Heart left ventricle (tissue), 16 donors: ENCODE measurements at regions not wholly inside any gene's neighbourhood (a gene's known extent, or its start where the extent isn't known, plus 50 kb on each side); places are given as distances from the start of the nearest gene placed in this dataset.

Experiments
- ATAC-seq, 4 donors: fragments of 200-7000 bp; cut with Tn5 transposase; one replicate each; pipeline ENCODE4 v1.9.1; 2020 to 2022; ENCODE audit warnings: moderate library complexity in 4 of 4, mild to moderate bottlenecking in 3 of 4, moderate number of reproducible peaks in 1 of 4
- DNase-seq, 5 donors: peaks; one replicate each; pipeline ENCODE4 v3.0.0-alpha.2; 2020
- H3K27ac ChIP-seq, 12 donors: fragments of 200-600 bp; sonication (generic) in 4 of 12; one replicate each; pipeline versions ENCODE4 v1.5.0 to v1.8.0; 2016 to 2022; ENCODE audit warnings: mild to moderate bottlenecking in 2 of 12
- H3K27me3 ChIP-seq, 9 donors: fragments of 200-600 bp; sonication (generic) in 2 of 9; one replicate each; pipeline versions ENCODE4 v1.5.1 to v1.8.0; 2016 to 2022; ENCODE audit warnings: mild to moderate bottlenecking in 3 of 9
- H3K36me3 ChIP-seq, 9 donors: fragments of 200-600 bp; sonication (generic) in 2 of 9; one replicate each; pipeline versions ENCODE4 v1.5.0 to v1.8.0; 2018 to 2022; ENCODE audit warnings: mild to moderate bottlenecking in 2 of 9
- H3K4me1 ChIP-seq, 12 donors: fragments of 200-600 bp; sonication (generic) in 4 of 12; one replicate each; pipeline versions ENCODE4 v1.5.0 to v1.8.0; 2016 to 2022; ENCODE audit warnings: mild to moderate bottlenecking in 3 of 12
- H3K4me3 ChIP-seq, 12 donors: fragments of 200-600 bp; sonication (generic) in 4 of 12; one replicate each; pipeline versions ENCODE4 v1.5.0 to v1.8.0; 2017 to 2022; ENCODE audit warnings: mild to moderate bottlenecking in 9 of 12, moderate library complexity in 4 of 12
- H3K9me3 ChIP-seq, 12 donors: fragments of 200-600 bp; sonication (generic) in 4 of 12; one replicate each; pipeline versions ENCODE4 v1.5.0 to v1.8.0; 2016 to 2022; ENCODE audit warnings: mild to moderate bottlenecking in 1 of 12
- CTCF ChIP-seq, 12 donors: fragments of 200-600 bp; sonication (generic) in 4 of 12; IDR thresholded peaks; one replicate each; pipeline versions ENCODE4 v1.5.0 to v1.8.0; 2018 to 2022; ENCODE audit warnings: antibody characterized with exemption in 12 of 12, mild to moderate bottlenecking in 5 of 12
- POLR2A ChIP-seq, 2 donors: fragments of 450-650 bp; IDR thresholded peaks; one replicate each; pipeline ENCODE4 v1.6.1; 2017; ENCODE audit warnings: antibody characterized with exemption in 2 of 2, mild to moderate bottlenecking in 2 of 2, moderate library complexity in 2 of 2
- WGBS, 4 donors: extraction: QIAGEN DNeasy Blood & Tissue Kit in 2 of 4; methylation state at CpG; one replicate each; pipeline versions ENCODE4 v1.1.5 to v1.1.7; 2013 to 2018; 5-methylcytosine and 5-hydroxymethylcytosine counted together
- intact Hi-C, 10 donors: fragments of 100-400 bp; cut with DNase I; formaldehyde crosslinking; loops; one replicate each; pipeline versions ENCODE4 v1.11.1 to v1.14.2; 2022
- donor health status: ischemic (EF 13 %, LVEDD 7.1; RV severe dilation, severe dysfunction).
- donor health status: healthy with polysubstance abuse.
- donor health status: DM: no; HTN: yes; CAD: no.
- donor health status: DM: no; HTN: no; CAD: no.
- donor health status: ischemic (EF 25% LVEDD 6.9; RV normal size, moderate dysfunction).
- donor health status: ischemic (EF 25% LVEDD 5.7; RV mildly dilated, moderate dysfunction).
- donor health status: healthy.
- donor health status: DM: yes; HTN: yes; CAD: no.
- donor health status: ischemic (EF 35%, LVEDD 5.7; RV mildly dilated, moderate dysfunction).
- donor health status: nonischemic (EF 11% LVEDD 7.7; RV severe dilation, severe dysfunction).
- donor health status: DM: yes; HTN: yes; CAD: no.
- donor health status: PGD.
- donor health status: ischemic (EF 29% LVEDD 5.4; RV normal size, mild dysfunction).
- donor health status: nonischemic (EF 23%, LVEDD 6.1; RV moderate dilation, normal function).

- DNase-seq, result no peak
- Histone ChIP-seq H3K27ac (no peak overlapping the region), H3K36me3 (no peaks in the 10 kb centered on the region), H3K4me3 (no peak overlapping the region), H3K4me1 (peaks cover 0 to 10% (median 0%) of the 10 kb centered on the region in 12 donors), H3K9me3 (peaks cover 0 to 6% (median 0%) of the 10 kb centered on the region in 12 donors), H3K27me3 (peaks cover 0 to 21% (median 3%) of the 10 kb centered on the region in 9 donors)
- intact Hi-C loops, result no loop called here
- WGBS, 4 donors, result 81 to 87% (median 84%) methylated on average over 8 of the region's 8 CpGs
- no peak for ATAC-seq
- TF ChIP-seq CTCF (IDR thresholded peaks at IDR 0.05), result no peak
- no peak for TF ChIP-seq POLR2A (IDR thresholded peaks at IDR 0.05)
These were observed 103.7 kb downstream of the SHANK2 start for GRCh38 chr11:71148716-71149115.

GRCh38 chr11:71147331-71147730, 105.0 kb downstream of the SHANK2 start:
- DNase-seq, result no peak
- TF ChIP-seq POLR2A (IDR thresholded peaks at IDR 0.05) (no peak), CTCF (IDR thresholded peaks at IDR 0.05) (no peak)
- intact Hi-C loops, result no loop called here
- 86 to 89% (median 88%) methylated on average over 14 of the region's 14 CpGs for WGBS, 4 donors
- ATAC-seq, result no peak
- Histone ChIP-seq H3K36me3 (no peaks in the 10 kb centered on the region), H3K27ac (no peak overlapping the region), H3K27me3 (peaks cover 0 to 20% (median 3%) of the 10 kb centered on the region in 9 donors), H3K9me3 (peaks cover 0 to 7% (median 0%) of the 10 kb centered on the region in 12 donors), H3K4me1 (peaks cover 0 to under 1% (median 0%) of the 10 kb centered on the region in 12 donors), H3K4me3 (no peak overlapping the region)

GRCh38 chr11:71146846-71147245, 105.5 kb downstream of the SHANK2 start:
- intact Hi-C loops, result no loop called here
- TF ChIP-seq CTCF (IDR thresholded peaks at IDR 0.05) (no peak), POLR2A (IDR thresholded peaks at IDR 0.05) (no peak)

GRCh38 chr11:71145988-71146824, 106.2 kb downstream of the SHANK2 start:
- TF ChIP-seq CTCF (IDR thresholded peaks at IDR 0.05), result no peak
- no peak for TF ChIP-seq POLR2A (IDR thresholded peaks at IDR 0.05)
- H3K4me3 ChIP-seq, result no peak overlapping the region

More at GRCh38 chr11:71146846-71147245, 105.5 kb downstream of the SHANK2 start:
- Histone ChIP-seq H3K27me3 (peaks cover 0 to 20% (median 2%) of the 10 kb centered on the region in 9 donors), H3K4me3 (no peak overlapping the region), H3K9me3 (peaks cover 0 to 7% (median 0%) of the 10 kb centered on the region in 12 donors), H3K4me1 (no peaks in the 10 kb centered on the region), H3K36me3 (no peaks in the 10 kb centered on the region), H3K27ac (no peak overlapping the region)
- WGBS, 4 donors, result 87 to 93% (median 89%) methylated on average over 14 to 20 of the region's 20 CpGs
- ATAC-seq, result no peak
- no peak for DNase-seq

More at GRCh38 chr11:71145988-71146824, 106.2 kb downstream of the SHANK2 start:
- DNase-seq (no peak), ATAC-seq (no peak)
- 74 to 77% (median 75%) methylated on average over 23 to 24 of the region's 24 CpGs for WGBS, 4 donors
- Histone ChIP-seq H3K27me3 (peaks cover 0 to 20% (median 0%) of the 10 kb centered on the region in 9 donors), H3K4me1 (no peaks in the 10 kb centered on the region), H3K9me3 (peaks cover 0 to 7% (median 0%) of the 10 kb centered on the region in 12 donors), H3K36me3 (no peaks in the 10 kb centered on the region), H3K27ac (no peak overlapping the region)
- intact Hi-C loops, result no loop called here
